Suppressor macrophage treated with lipopolysaccharide for 4 hours (primary cell): ENCODE measurements at regions not wholly inside any gene's neighbourhood (a gene's known extent, or its start where the extent isn't known, plus 50 kb on each side); places are given as distances from the start of the nearest gene placed in this dataset.

Experiments used
- DNase-seq: peaks from one replicate; pipeline ENCODE4 v3.0.0-alpha.2; 2020

- DNase-seq = no peak
These were observed 115.3 kb upstream of the PLXNC1 start for GRCh38 chr12:94033101-94033500.

GRCh38 chr12:94033784-94034183 lies 114.6 kb upstream of the PLXNC1 start:
- no peak for DNase-seq

GRCh38 chr12:94037444-94037843 lies 110.9 kb upstream of the PLXNC1 start:
- no peak for DNase-seq

GRCh38 chr12:94038605-94039004 lies 109.8 kb upstream of the PLXNC1 start:
- no peak for DNase-seq

- DNase-seq = no peak
These were observed 109.1 kb upstream of the PLXNC1 start for GRCh38 chr12:94039199-94039840.

GRCh38 chr12:94039914-94040313 lies 108.5 kb upstream of the PLXNC1 start:
- peak; percentile 27 for DNase-seq

GRCh38 chr12:94041850-94042249 lies 106.5 kb upstream of the PLXNC1 start:
- DNase-seq = no peak

- no peak for DNase-seq
These were observed 106.1 kb upstream of the PLXNC1 start for GRCh38 chr12:94042321-94042720.

- DNase-seq = no peak
These were observed 101.6 kb upstream of the PLXNC1 start for GRCh38 chr12:94046626-94047410.

GRCh38 chr12:94047781-94048567 lies 100.4 kb upstream of the PLXNC1 start:
- no peak for DNase-seq

GRCh38 chr12:94048757-94049156 lies 99.6 kb upstream of the PLXNC1 start:
- DNase-seq = no peak

GRCh38 chr12:94049718-94050117 lies 98.7 kb upstream of the PLXNC1 start:
- DNase-seq = no peak

- no peak for DNase-seq
These were observed 94.7 kb upstream of the PLXNC1 start for GRCh38 chr12:94053676-94054075.

- no peak for DNase-seq
These were observed 92.8 kb upstream of the PLXNC1 start for GRCh38 chr12:94055528-94055927.

- DNase-seq = no peak
These were observed 91.8 kb upstream of the PLXNC1 start for GRCh38 chr12:94056419-94057158.

GRCh38 chr12:94057262-94058151 lies 90.9 kb upstream of the PLXNC1 start:
- no peak for DNase-seq

- no peak for DNase-seq
These were observed 88.7 kb upstream of the PLXNC1 start for GRCh38 chr12:94059394-94060368.

- no peak for DNase-seq
These were observed 86.2 kb upstream of the PLXNC1 start for GRCh38 chr12:94062194-94062593.

- DNase-seq = no peak
These were observed 85.4 kb upstream of the PLXNC1 start for GRCh38 chr12:94062796-94063635.

- DNase-seq = no peak
These were observed 77.9 kb upstream of the PLXNC1 start for GRCh38 chr12:94070520-94070919.
